Esophagus squamous epithelium (tissue), 5 donors: ENCODE measurements at regions not wholly inside any gene's neighbourhood (a gene's known extent, or its start where the extent isn't known, plus 50 kb on each side); places are given as distances from the start of the nearest gene placed in this dataset.

Source experiments
- DNase-seq: peaks from one replicate; lab custom pipeline; 2025; lab: John Stamatoyannopoulos, UW
- H3K27ac ChIP-seq, 4 donors: fragments of 200-600 bp; sonication (generic); one replicate each; pipeline ENCODE4 v1.5.1; 2016 to 2019; ENCODE audit warnings: mild to moderate bottlenecking in 1 of 4
- H3K27me3 ChIP-seq, 4 donors: fragments of 200-600 bp; sonication (generic); 1 replicate in 3 of 4; 2 replicates in 1 of 4; pipeline versions ENCODE4 v1.5.1 to v1.6.0; 2017 to 2021; ENCODE audit warnings: antibody characterized with exemption in 1 of 4
- H3K36me3 ChIP-seq, 3 donors: fragments of 200-600 bp; sonication (generic); one replicate each; pipeline ENCODE4 v1.5.1; 2016 to 2019
- H3K4me1 ChIP-seq, 3 donors: fragments of 200-600 bp; sonication (generic); one replicate each; pipeline ENCODE4 v1.5.1; 2017 to 2019
- H3K4me3 ChIP-seq, 4 donors: fragments of 200-600 bp; sonication (generic); 1 replicate in 3 of 4; 2 replicates in 1 of 4; pipeline ENCODE4 v1.5.1; 2016 to 2019; ENCODE audit warnings: mild to moderate bottlenecking in 2 of 4, moderate library complexity in 1 of 4
- H3K9me3 ChIP-seq, 3 donors: fragments of 200-600 bp; sonication (generic); one replicate each; pipeline ENCODE4 v1.5.1; 2016 to 2019
- CTCF ChIP-seq, 6 experiments: fragments of 450-650 bp in 4 of 6; fragments of 200-600 bp in 2 of 6; sonication (generic) in 2 of 6; IDR thresholded peaks; one replicate each; pipeline ENCODE4 v1.5.1; 2016 to 2019; ENCODE audit warnings: antibody characterized with exemption in 6 of 6, mild to moderate bottlenecking in 4 of 6, moderate library complexity in 4 of 6
- POLR2A ChIP-seq, 4 donors: fragments of 450-650 bp; IDR thresholded peaks; one replicate each; pipeline ENCODE4 v1.6.1; 2017; ENCODE audit warnings: antibody characterized with exemption in 4 of 4, mild to moderate bottlenecking in 4 of 4, moderate library complexity in 3 of 4
- WGBS, 2 donors: methylation state at CpG; one replicate each; pipeline ENCODE4 v1.1.5; 2018; 5-methylcytosine and 5-hydroxymethylcytosine counted together
- intact Hi-C: fragments of 100-400 bp; cut with DNase I; formaldehyde crosslinking; loops from one replicate; pipeline ENCODE4 v1.15.0; 2022
- donor health status: DM: yes; HTN: yes; CAD: no.

GRCh38 chr18:53682796-53683195 lies 541.7 kb downstream of the MBD2 start:
- no peaks in the 10 kb centered on the region for H3K4me1 ChIP-seq
- no peaks in the 10 kb centered on the region for H3K36me3 ChIP-seq
- TF ChIP-seq CTCF (IDR thresholded peaks at IDR 0.05) (no peak), POLR2A (IDR thresholded peaks at IDR 0.05) (no peak)
- 30 to 46% methylated on average over 2 of the region's 2 CpGs for WGBS, 2 donors
- H3K4me3 ChIP-seq = no peak overlapping the region
- intact Hi-C loops = no loop called here
- DNase-seq = no peak
- H3K27me3 ChIP-seq = no peaks in the 10 kb centered on the region
- no peaks in the 10 kb centered on the region for H3K9me3 ChIP-seq
- no peak overlapping the region for H3K27ac ChIP-seq

DNA sequence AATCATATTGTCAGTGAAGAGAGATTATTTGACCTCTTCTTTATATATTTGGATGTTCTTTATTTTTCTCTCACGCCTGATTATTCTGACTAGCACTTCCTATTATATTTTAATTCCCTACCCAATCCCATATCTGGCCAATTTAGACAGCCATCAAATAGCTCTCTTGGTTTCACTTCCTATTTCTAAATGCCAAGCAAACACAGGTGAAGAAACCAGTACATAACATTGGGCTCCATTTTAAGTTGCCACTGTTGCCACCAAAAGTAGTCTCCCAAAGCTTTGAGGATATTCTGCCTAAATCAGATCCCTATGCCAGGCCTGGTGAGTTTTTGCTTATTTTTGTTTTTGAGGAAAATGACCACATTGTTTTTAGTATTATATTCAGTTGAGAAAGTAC lies 547.0 kb downstream of the MBD2 start:
- no peak overlapping the region for H3K4me3 ChIP-seq
- no peak overlapping the region for H3K27ac ChIP-seq
- H3K9me3 ChIP-seq = no peaks in the 10 kb centered on the region
- no peak for DNase-seq
- H3K4me1 ChIP-seq = no peaks in the 10 kb centered on the region
- WGBS, 2 donors = 75 to 79% methylated on average over 1 of the region's 1 CpG
- H3K27me3 ChIP-seq = no peaks in the 10 kb centered on the region
- intact Hi-C loops = no loop called here
- TF ChIP-seq POLR2A (IDR thresholded peaks at IDR 0.05) (no peak), CTCF (IDR thresholded peaks at IDR 0.05) (no peak)
- H3K36me3 ChIP-seq = no peaks in the 10 kb centered on the region

- Histone ChIP-seq H3K27ac (no peak overlapping the region), H3K4me1 (no peaks in the 10 kb centered on the region), H3K36me3 (no peaks in the 10 kb centered on the region), H3K9me3 (peaks cover 0 to 4% (median 0%) of the 10 kb centered on the region in 3 donors), H3K27me3 (no peaks in the 10 kb centered on the region), H3K4me3 (no peak overlapping the region)
- TF ChIP-seq POLR2A (IDR thresholded peaks at IDR 0.05) = no peak
- no peak for TF ChIP-seq CTCF (IDR thresholded peaks at IDR 0.05)
- WGBS, 2 donors = 66 to 78% methylated on average over 4 of the region's 4 CpGs
- intact Hi-C loops = no loop called here
- DNase-seq = no peak
These were observed 558.8 kb downstream of the MBD2 start for GRCh38 chr18:53665701-53666100.

- intact Hi-C loops = no loop called here
- DNase-seq = no peak
- Histone ChIP-seq H3K27ac (no peak overlapping the region), H3K4me3 (no peak overlapping the region), H3K27me3 (no peaks in the 10 kb centered on the region), H3K36me3 (no peaks in the 10 kb centered on the region), H3K9me3 (peaks cover 0 to 4% (median 0%) of the 10 kb centered on the region in 3 donors), H3K4me1 (no peaks in the 10 kb centered on the region)
- TF ChIP-seq POLR2A (IDR thresholded peaks at IDR 0.05) (no peak), CTCF (IDR thresholded peaks at IDR 0.05) (no peak)
These were observed 559.9 kb downstream of the MBD2 start for GRCh38 chr18:53664575-53664974.

DNA sequence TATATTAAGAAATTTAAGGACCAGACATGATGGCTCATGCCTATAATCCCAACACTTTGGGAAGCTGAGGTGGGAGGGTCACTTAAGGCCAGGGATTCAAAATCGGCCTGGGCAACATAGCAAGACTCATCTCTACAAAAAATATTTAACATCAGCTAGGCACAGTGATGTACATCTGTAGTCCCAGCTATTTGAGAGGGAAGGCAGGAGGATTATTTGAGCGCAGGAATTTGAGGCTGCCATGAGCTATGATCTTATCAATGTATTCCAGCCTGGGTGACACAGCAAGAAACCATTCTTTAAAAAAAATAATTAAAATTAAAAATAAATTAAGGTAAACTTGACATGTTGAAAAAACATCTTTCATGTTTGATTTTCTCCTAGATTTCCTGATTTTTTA lies 564.2 kb downstream of the MBD2 start:
- intact Hi-C loops = no loop called here
- Histone ChIP-seq H3K4me3 (no peak overlapping the region), H3K9me3 (peaks cover 0 to 7% (median 0%) of the 10 kb centered on the region in 3 donors), H3K27ac (no peak overlapping the region), H3K4me1 (no peaks in the 10 kb centered on the region), H3K27me3 (no peaks in the 10 kb centered on the region), H3K36me3 (no peaks in the 10 kb centered on the region)
- no peak for TF ChIP-seq CTCF (IDR thresholded peaks at IDR 0.05)
- 58 to 82% methylated on average over 2 of the region's 2 CpGs for WGBS, 2 donors
- DNase-seq = no peak
